Panc1 (cell line): ENCODE measurements at regions not wholly inside any gene's neighbourhood (a gene's known extent, or its start where the extent isn't known, plus 50 kb on each side); places are given as distances from the start of the nearest gene placed in this dataset.

Experiments used
- POLR2AphosphoS5 ChIP-seq: IDR thresholded peaks from 2 replicates; pipeline ENCODE4 v1.6.1; 2012; ENCODE audit warnings: mild to moderate bottlenecking, low read depth, low read length, moderate library complexity
- REST ChIP-seq, 2 experiments: IDR thresholded peaks; 2 replicates each; pipeline ENCODE4 v1.6.1; 2011 to 2012; ENCODE audit warnings: low read depth in 2 of 2, control low read depth in 1 of 2, low read length in 1 of 2, mild to moderate bottlenecking in 1 of 2, moderate library complexity in 1 of 2; ENCODE audit not compliant: insufficient read depth in 1 of 2
- SIN3A ChIP-seq: IDR thresholded peaks from 2 replicates; pipeline ENCODE4 v1.6.1; 2012; ENCODE audit warnings: low read depth, mild to moderate bottlenecking, low read length, moderate library complexity, borderline replicate concordance; ENCODE audit not compliant: insufficient read depth
- TCF7L2 ChIP-seq: IDR thresholded peaks from 2 replicates; pipeline ENCODE4 v1.6.1; 2011; ENCODE audit warnings: mild to moderate bottlenecking, low read depth, low read length, inconsistent platforms
- TF ChIP-seq, protein P1 (sequence below): fragments of 450-650 bp; IDR thresholded peaks from 2 replicates; pipeline ENCODE4 v1.5.1; 2017; ENCODE audit warnings: mild to moderate bottlenecking

GRCh38 chr6:99111590-99111989 is 163.8 kb upstream of the FBXL4 start:
- TF ChIP-seq, protein P1, sequence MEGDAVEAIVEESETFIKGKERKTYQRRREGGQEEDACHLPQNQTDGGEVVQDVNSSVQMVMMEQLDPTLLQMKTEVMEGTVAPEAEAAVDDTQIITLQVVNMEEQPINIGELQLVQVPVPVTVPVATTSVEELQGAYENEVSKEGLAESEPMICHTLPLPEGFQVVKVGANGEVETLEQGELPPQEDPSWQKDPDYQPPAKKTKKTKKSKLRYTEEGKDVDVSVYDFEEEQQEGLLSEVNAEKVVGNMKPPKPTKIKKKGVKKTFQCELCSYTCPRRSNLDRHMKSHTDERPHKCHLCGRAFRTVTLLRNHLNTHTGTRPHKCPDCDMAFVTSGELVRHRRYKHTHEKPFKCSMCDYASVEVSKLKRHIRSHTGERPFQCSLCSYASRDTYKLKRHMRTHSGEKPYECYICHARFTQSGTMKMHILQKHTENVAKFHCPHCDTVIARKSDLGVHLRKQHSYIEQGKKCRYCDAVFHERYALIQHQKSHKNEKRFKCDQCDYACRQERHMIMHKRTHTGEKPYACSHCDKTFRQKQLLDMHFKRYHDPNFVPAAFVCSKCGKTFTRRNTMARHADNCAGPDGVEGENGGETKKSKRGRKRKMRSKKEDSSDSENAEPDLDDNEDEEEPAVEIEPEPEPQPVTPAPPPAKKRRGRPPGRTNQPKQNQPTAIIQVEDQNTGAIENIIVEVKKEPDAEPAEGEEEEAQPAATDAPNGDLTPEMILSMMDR, result no peak
- no peak for TF ChIP-seq SIN3A
- no peak for TF ChIP-seq REST (IDR thresholded peaks at IDR 0.05; ENCODE audit: insufficient read depth in 1 of 2, low read depth in 2 of 2, low read length in 1 of 2)
- no peak for TF ChIP-seq POLR2AphosphoS5
- TF ChIP-seq TCF7L2, result no peak
